Stomach (tissue), 8 donors: ENCODE measurements at regions not wholly inside any gene's neighbourhood (a gene's known extent, or its start where the extent isn't known, plus 50 kb on each side); places are given as distances from the start of the nearest gene placed in this dataset.

ENCODE experiments used
- DNase-seq, 2 donors: peaks; one replicate each; pipeline versions ENCODE4 v3.0.0 to v3.0.0-alpha.2; 2013 to 2019
- H3K27ac ChIP-seq, 5 donors: fragments of 200-600 bp in 4 of 5; sonication (generic) in 4 of 5; one replicate each; pipeline ENCODE4 v1.5.1; 2013 to 2019; ENCODE audit warnings: mild to moderate bottlenecking in 1 of 5, moderate library complexity in 1 of 5
- H3K27me3 ChIP-seq, 3 donors: fragments of 200-600 bp; sonication (generic); one replicate each; pipeline ENCODE4 v1.5.1; 2017 to 2019; ENCODE audit warnings: mixed run types in 1 of 3
- H3K36me3 ChIP-seq, 4 donors: fragments of 200-600 bp; sonication (generic); 1 replicate in 3 of 4; 2 replicates in 1 of 4; pipeline ENCODE4 v1.5.1; 2016 to 2019
- H3K4me1 ChIP-seq, 4 donors: fragments of 200-600 bp; sonication (generic); one replicate each; pipeline ENCODE4 v1.5.1; 2016 to 2019
- H3K4me3 ChIP-seq, 4 donors: fragments of 200-600 bp; sonication (generic) in 3 of 4; one replicate each; pipeline ENCODE4 v1.5.1; 2016 to 2019; ENCODE audit warnings: mild to moderate bottlenecking in 1 of 4
- H3K9me3 ChIP-seq, 4 donors: fragments of 200-600 bp; sonication (generic); one replicate each; pipeline ENCODE4 v1.5.1; 2016 to 2019
- EP300 ChIP-seq: sonication (generic); formaldehyde crosslinking; IDR thresholded peaks from one replicate; pipeline ENCODE4 v1.6.1; 2017; ENCODE audit warnings: antibody characterized with exemption
- POLR2A ChIP-seq, 4 donors: fragments of 450-650 bp; IDR thresholded peaks; one replicate each; pipeline ENCODE4 v1.6.1; 2016; ENCODE audit warnings: antibody characterized with exemption in 4 of 4, control low read depth in 2 of 4, mild to moderate bottlenecking in 1 of 4, moderate library complexity in 1 of 4
- POLR2AphosphoS5 ChIP-seq, 3 donors: sonication (generic); formaldehyde crosslinking; IDR thresholded peaks; one replicate each; pipeline ENCODE4 v1.6.1; 2016; ENCODE audit warnings: antibody characterized with exemption in 3 of 3
- WGBS, 5 donors: extraction: QIAGEN DNeasy Blood & Tissue Kit in 3 of 5; methylation state at CpG; one replicate each; pipeline versions ENCODE4 v1.1.5 to v1.1.7; 2013 to 2018; 5-methylcytosine and 5-hydroxymethylcytosine counted together
- intact Hi-C: fragments of 100-400 bp; cut with DNase I; formaldehyde crosslinking; loops from one replicate; pipeline ENCODE4 v1.15.1; 2023; ENCODE audit warnings: low total_unique reads
- TF ChIP-seq, protein P1 (sequence below), 7 experiments: fragments of 450-650 bp in 4 of 7; fragments of 200-600 bp in 3 of 7; sonication (generic) in 3 of 7; IDR thresholded peaks; one replicate each; pipeline ENCODE4 v1.5.1; 2016 to 2019; ENCODE audit warnings: antibody characterized with exemption in 7 of 7, control low read depth in 2 of 7, mild to moderate bottlenecking in 1 of 7
- donor health status: healthy with polysubstance abuse.
- donor health status: Bipolar disorder and iron deficiency.
- donor health status: healthy.

DNA sequence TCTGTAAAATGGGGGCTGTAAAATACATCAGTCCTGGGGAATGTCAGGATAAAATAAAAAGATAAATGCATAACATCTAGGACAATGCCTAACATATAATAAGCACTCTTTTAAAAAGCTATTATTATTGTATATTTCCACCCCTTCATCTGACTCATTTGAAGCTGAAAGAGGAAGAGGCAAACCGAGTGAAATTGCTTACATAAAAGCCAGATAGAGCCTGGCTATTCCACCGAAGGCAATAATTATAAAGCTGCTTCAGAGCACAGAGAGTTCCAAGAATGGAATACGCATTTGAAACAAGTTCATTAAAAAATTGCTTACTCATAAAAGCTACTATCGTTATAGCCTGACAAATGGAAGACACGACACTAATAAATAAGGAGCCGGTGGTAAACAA lies 186.1 kb upstream of the CAMK1G start:
- H3K4me1 ChIP-seq, result no peaks in the 10 kb centered on the region
- H3K27me3 ChIP-seq, result peaks cover 0 to 13% (median 6%) of the 10 kb centered on the region in 3 donors
- H3K36me3 ChIP-seq, result no peaks in the 10 kb centered on the region
- H3K9me3 ChIP-seq, result no peaks in the 10 kb centered on the region
- H3K4me3 ChIP-seq, result no peak overlapping the region
- intact Hi-C loops, result no loop called here
- WGBS, 5 donors, result 67 to 70% (median 69%) methylated on average over 6 of the region's 6 CpGs
- DNase-seq, result no peak
- TF ChIP-seq EP300 (no peak), POLR2A (IDR thresholded peaks at IDR 0.05) (no peak), POLR2AphosphoS5 (IDR thresholded peaks at IDR 0.05) (no peak)
- TF ChIP-seq, protein P1, sequence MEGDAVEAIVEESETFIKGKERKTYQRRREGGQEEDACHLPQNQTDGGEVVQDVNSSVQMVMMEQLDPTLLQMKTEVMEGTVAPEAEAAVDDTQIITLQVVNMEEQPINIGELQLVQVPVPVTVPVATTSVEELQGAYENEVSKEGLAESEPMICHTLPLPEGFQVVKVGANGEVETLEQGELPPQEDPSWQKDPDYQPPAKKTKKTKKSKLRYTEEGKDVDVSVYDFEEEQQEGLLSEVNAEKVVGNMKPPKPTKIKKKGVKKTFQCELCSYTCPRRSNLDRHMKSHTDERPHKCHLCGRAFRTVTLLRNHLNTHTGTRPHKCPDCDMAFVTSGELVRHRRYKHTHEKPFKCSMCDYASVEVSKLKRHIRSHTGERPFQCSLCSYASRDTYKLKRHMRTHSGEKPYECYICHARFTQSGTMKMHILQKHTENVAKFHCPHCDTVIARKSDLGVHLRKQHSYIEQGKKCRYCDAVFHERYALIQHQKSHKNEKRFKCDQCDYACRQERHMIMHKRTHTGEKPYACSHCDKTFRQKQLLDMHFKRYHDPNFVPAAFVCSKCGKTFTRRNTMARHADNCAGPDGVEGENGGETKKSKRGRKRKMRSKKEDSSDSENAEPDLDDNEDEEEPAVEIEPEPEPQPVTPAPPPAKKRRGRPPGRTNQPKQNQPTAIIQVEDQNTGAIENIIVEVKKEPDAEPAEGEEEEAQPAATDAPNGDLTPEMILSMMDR (IDR thresholded peaks at IDR 0.05), result no peak
- no peak overlapping the region for H3K27ac ChIP-seq

- no peaks in the 10 kb centered on the region for H3K36me3 ChIP-seq
- no peaks in the 10 kb centered on the region for H3K4me1 ChIP-seq
- peaks cover 0 to 16% (median 6%) of the 10 kb centered on the region in 3 donors for H3K27me3 ChIP-seq
- intact Hi-C loops, result no loop called here
- TF ChIP-seq POLR2A (IDR thresholded peaks at IDR 0.05) (no peak), EP300 (no peak), POLR2AphosphoS5 (IDR thresholded peaks at IDR 0.05) (no peak)
- TF ChIP-seq, protein P1 (IDR thresholded peaks at IDR 0.05), result no peak
- WGBS, 5 donors, result 77 to 92% (median 89%) methylated on average over 3 of the region's 3 CpGs
- no peak overlapping the region for H3K4me3 ChIP-seq
- no peak for DNase-seq
- no peak overlapping the region for H3K27ac ChIP-seq
- no peaks in the 10 kb centered on the region for H3K9me3 ChIP-seq
Observed at GRCh38 chr1:209397910-209398309, 185.6 kb upstream of the CAMK1G start.

DNA sequence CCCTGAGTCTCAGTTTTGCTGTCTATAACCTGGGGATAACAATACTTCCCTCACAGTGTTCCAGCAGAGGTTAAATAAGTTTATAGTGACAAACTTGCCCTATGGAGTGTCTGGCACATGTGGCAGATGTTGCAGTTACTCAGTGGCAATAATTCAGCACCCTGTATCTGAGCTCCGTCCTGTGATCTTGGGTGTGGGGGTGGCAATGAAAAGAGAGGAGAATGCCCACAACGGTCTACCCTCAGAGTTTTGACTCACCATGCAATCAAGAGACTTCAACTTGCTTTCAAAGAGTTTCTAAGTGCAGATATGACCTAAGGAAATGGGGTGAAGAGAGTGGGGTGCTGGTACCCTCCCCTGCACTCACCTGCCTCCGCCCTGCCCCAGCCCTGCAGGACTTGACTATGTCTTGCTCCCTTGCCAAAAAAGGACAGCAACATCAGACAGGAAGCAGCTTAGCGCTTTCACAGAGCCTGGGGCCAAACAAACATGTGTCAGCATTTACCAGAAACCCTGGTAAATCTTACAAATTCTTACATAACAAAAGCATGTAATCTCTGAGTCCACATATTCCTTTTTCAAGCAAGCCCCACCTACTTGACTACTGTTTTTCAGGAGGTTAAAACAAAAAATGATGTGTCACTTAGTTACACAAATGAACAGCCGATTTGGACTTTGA lies 185.1 kb upstream of the CAMK1G start:
- H3K36me3 ChIP-seq, result no peaks in the 10 kb centered on the region
- intact Hi-C loops, result no loop called here
- TF ChIP-seq, protein P1 (IDR thresholded peaks at IDR 0.05), result no peak
- TF ChIP-seq EP300, result no peak
- TF ChIP-seq POLR2AphosphoS5 (IDR thresholded peaks at IDR 0.05), result no peak
- TF ChIP-seq POLR2A (IDR thresholded peaks at IDR 0.05), result no peak
- no peak overlapping the region for H3K4me3 ChIP-seq
- peaks cover 0 to 21% (median 6%) of the 10 kb centered on the region in 3 donors for H3K27me3 ChIP-seq
- WGBS, 5 donors, result 34 to 44% (median 41%) methylated on average over 5 of the region's 5 CpGs
- peak in 1 of 2 donors; percentile 58 for DNase-seq
- no peak overlapping the region for H3K27ac ChIP-seq
- no peaks in the 10 kb centered on the region for H3K4me1 ChIP-seq
- H3K9me3 ChIP-seq, result no peaks in the 10 kb centered on the region

GRCh38 chr1:209399800-209400199 lies 183.7 kb upstream of the CAMK1G start:
- no peak overlapping the region for H3K4me3 ChIP-seq
- intact Hi-C loops, result no loop called here
- WGBS, 5 donors, result 81 to 89% (median 86%) methylated on average over 1 of the region's 1 CpG
- TF ChIP-seq, protein P1 (IDR thresholded peaks at IDR 0.05), result no peak
- TF ChIP-seq EP300 (no peak), POLR2A (IDR thresholded peaks at IDR 0.05) (no peak), POLR2AphosphoS5 (IDR thresholded peaks at IDR 0.05) (no peak)
- no peak for DNase-seq
- H3K9me3 ChIP-seq, result no peaks in the 10 kb centered on the region
- H3K27me3 ChIP-seq, result peaks cover 0 to 28% (median 6%) of the 10 kb centered on the region in 3 donors
- H3K36me3 ChIP-seq, result no peaks in the 10 kb centered on the region
- H3K27ac ChIP-seq, result no peak overlapping the region
- no peaks in the 10 kb centered on the region for H3K4me1 ChIP-seq
